HCT116 (cell line): ENCODE measurements at regions not wholly inside any gene's neighbourhood (a gene's known extent, or its start where the extent isn't known, plus 50 kb on each side); places are given as distances from the start of the nearest gene placed in this dataset.

ENCODE experiments used
- ATF3 ChIP-seq: IDR thresholded peaks from 2 replicates; pipeline ENCODE4 v1.6.1; 2012
- CEBPB ChIP-seq: IDR thresholded peaks from 2 replicates; pipeline ENCODE4 v1.6.1; 2012; ENCODE audit warnings: low read depth
- CTCF ChIP-seq, 3 experiments: fragments of 200-600 bp in 1 of 3; sonication (generic) in 1 of 3; IDR thresholded peaks in 2 of 3; conservative IDR thresholded peaks in 1 of 3; 2 replicates each; pipeline ENCODE4 v1.5.1; 2012 to 2017; ENCODE audit warnings: low read depth in 2 of 3, low read length in 2 of 3, antibody characterized with exemption in 1 of 3, borderline replicate concordance in 1 of 3, control low read depth in 1 of 3, mild to moderate bottlenecking in 1 of 3, mixed read lengths in 1 of 3, mixed run types in 1 of 3, moderate library complexity in 1 of 3; ENCODE audit not compliant: insufficient read depth in 1 of 3
- FOSL1 ChIP-seq: IDR thresholded peaks from 2 replicates; pipeline ENCODE4 v1.6.1; 2012; ENCODE audit warnings: low read depth
- MAX ChIP-seq: IDR thresholded peaks from 2 replicates; pipeline ENCODE4 v1.6.1; 2012
- POLR2A ChIP-seq: IDR thresholded peaks from 2 replicates; pipeline ENCODE4 v1.7.0; 2011; ENCODE audit warnings: borderline replicate concordance; ENCODE audit not compliant: insufficient read depth, insufficient read length; ENCODE audit errors: extremely low read depth
- POLR2AphosphoS5 ChIP-seq: IDR thresholded peaks from 2 replicates; pipeline ENCODE4 v1.6.1; 2011; ENCODE audit warnings: mild to moderate bottlenecking, low read depth, low read length, moderate library complexity
- SIN3A ChIP-seq: IDR thresholded peaks from 2 replicates; pipeline ENCODE4 v1.6.1; 2012; ENCODE audit warnings: low read depth

- no peak for TF ChIP-seq POLR2A
- TF ChIP-seq SIN3A, result no peak
- no peak for TF ChIP-seq MAX
- TF ChIP-seq CTCF (IDR thresholded peaks at IDR 0.05 in 2 of 3, conservative IDR thresholded peaks at IDR 0.05 in 1 of 3; ENCODE audit: borderline replicate concordance in 1 of 3, insufficient read depth in 1 of 3, low read depth in 2 of 3, low read length in 2 of 3), result no peak
- no peak for TF ChIP-seq POLR2AphosphoS5
- TF ChIP-seq CEBPB, result no peak
- TF ChIP-seq ATF3, result no peak
- TF ChIP-seq FOSL1, result no peak
Measured at GRCh38 chr20:1800180-1800579, 95.0 kb upstream of the SIRPA start.
